ENCODE measurements at regions not wholly inside any gene's neighbourhood (a gene's known extent, or its start where the extent isn't known, plus 50 kb on each side); places are given as distances from the start of the nearest gene placed in this dataset.
A peak's percentile ranks its signal among the peaks of the same experiment; 100 is the strongest.
"Not testable (repeated sequence)": the region's sequence is repeated elsewhere in the genome, so short reads cannot be mapped to it uniquely, and the experiment has no call there.

GRCh38 chr19:37303591-37304171 lies 67.2 kb upstream of the ZNF527 start:
- in situ Hi-C loops (cut with MboI; ENCODE audit: low pct_unique_long_range_greater_than_20kb, low sequenced_read_pairs) = no loop called here

GRCh38 chr19:37304190-37304883 lies 66.6 kb upstream of the ZNF527 start:
- in situ Hi-C loops (cut with MboI; ENCODE audit: low pct_unique_long_range_greater_than_20kb, low sequenced_read_pairs) = no loop called here
- DNase-seq = no peak

More at GRCh38 chr19:37303591-37304171, 67.2 kb upstream of the ZNF527 start:
- no peak for DNase-seq

GRCh38 chr19:37304884-37305255 lies 66.0 kb upstream of the ZNF527 start:
- in situ Hi-C loops (cut with MboI; ENCODE audit: low pct_unique_long_range_greater_than_20kb, low sequenced_read_pairs) = no loop called here
- DNase-seq = no peak

GRCh38 chr19:37306383-37306963 lies 64.4 kb upstream of the ZNF527 start:
- in situ Hi-C loops (cut with MboI; ENCODE audit: low pct_unique_long_range_greater_than_20kb, low sequenced_read_pairs) = no loop called here
- no peak for DNase-seq

- DNase-seq = peak; percentile 37
- in situ Hi-C loops (cut with MboI; ENCODE audit: low pct_unique_long_range_greater_than_20kb, low sequenced_read_pairs) = no loop called here
Observed at GRCh38 chr19:37309834-37310575, 60.9 kb upstream of the ZNF527 start.

- DNase-seq; in situ Hi-C loops (cut with MboI; ENCODE audit: low pct_unique_long_range_greater_than_20kb, low sequenced_read_pairs): not testable (repeated sequence)
Observed at GRCh38 chr19:37312531-37313334, 58.2 kb upstream of the ZNF527 start.

- in situ Hi-C loops (cut with MboI; ENCODE audit: low pct_unique_long_range_greater_than_20kb, low sequenced_read_pairs) = no loop called here
- no peak for DNase-seq
Observed at GRCh38 chr19:37313335-37313627, 57.6 kb upstream of the ZNF527 start.

- DNase-seq = peak; percentile 97
- in situ Hi-C loops (cut with MboI; ENCODE audit: low pct_unique_long_range_greater_than_20kb, low sequenced_read_pairs) = no loop called here
Observed at GRCh38 chr19:37317403-37318209, 53.3 kb upstream of the ZNF527 start.

GRCh38 chr19:37320988-37321387 lies 49.9 kb upstream of the ZNF527 start:
- in situ Hi-C loops (cut with MboI; ENCODE audit: low pct_unique_long_range_greater_than_20kb, low sequenced_read_pairs); DNase-seq: not testable (repeated sequence)
